ENCODE measurements at regions not wholly inside any gene's neighbourhood (a gene's known extent, or its start where the extent isn't known, plus 50 kb on each side); places are given as distances from the start of the nearest gene placed in this dataset.

- TF ChIP-seq POLR2A (IDR thresholded peaks at IDR 0.05; ENCODE audit: low read depth, low read length) (no peak), TAF1 (IDR thresholded peaks at IDR 0.05; ENCODE audit: borderline replicate concordance, low read depth, low read length) (no peak)
Measured at GRCh38 chr13:104015646-104016396, 949.6 kb upstream of the SLC10A2 start.

Measured in GM12892 (cell line).